GM12875 (cell line): ENCODE measurements at regions not wholly inside any gene's neighbourhood (a gene's known extent, or its start where the extent isn't known, plus 50 kb on each side); places are given as distances from the start of the nearest gene placed in this dataset.

ENCODE experiments used
- H3K4me3 ChIP-seq: one replicate; pipeline ENCODE4 v1.5.1; 2011; ENCODE audit warnings: low read depth, low read length, control low read depth
- TF ChIP-seq, protein P1 (sequence below): IDR thresholded peaks from 2 replicates; pipeline ENCODE4 v1.5.1; 2011; ENCODE audit warnings: low read depth, mild to moderate bottlenecking, control low read depth, inconsistent platforms, low read length, moderate library complexity, borderline replicate concordance; ENCODE audit not compliant: insufficient read depth

DNA sequence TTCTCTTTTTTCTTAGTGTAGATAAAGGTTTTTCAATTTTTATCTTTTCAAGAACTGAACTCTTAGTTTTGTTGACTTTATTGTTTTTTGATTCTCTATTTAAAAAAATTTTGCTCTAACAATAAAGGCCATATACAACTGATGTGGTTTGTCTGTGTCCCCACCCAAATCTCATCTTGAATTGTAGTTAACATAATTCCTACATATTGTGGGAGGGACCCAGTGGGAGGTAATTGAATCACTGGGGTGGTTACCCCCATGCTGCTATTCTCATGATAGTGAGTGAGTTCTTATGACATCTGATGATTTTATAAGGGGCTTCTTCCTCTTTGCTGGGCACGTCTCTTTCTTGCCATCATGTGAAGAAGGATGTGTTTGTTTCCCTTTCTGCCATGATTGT lies 199.8 kb downstream of the DHX35 start:
- TF ChIP-seq, protein P1, sequence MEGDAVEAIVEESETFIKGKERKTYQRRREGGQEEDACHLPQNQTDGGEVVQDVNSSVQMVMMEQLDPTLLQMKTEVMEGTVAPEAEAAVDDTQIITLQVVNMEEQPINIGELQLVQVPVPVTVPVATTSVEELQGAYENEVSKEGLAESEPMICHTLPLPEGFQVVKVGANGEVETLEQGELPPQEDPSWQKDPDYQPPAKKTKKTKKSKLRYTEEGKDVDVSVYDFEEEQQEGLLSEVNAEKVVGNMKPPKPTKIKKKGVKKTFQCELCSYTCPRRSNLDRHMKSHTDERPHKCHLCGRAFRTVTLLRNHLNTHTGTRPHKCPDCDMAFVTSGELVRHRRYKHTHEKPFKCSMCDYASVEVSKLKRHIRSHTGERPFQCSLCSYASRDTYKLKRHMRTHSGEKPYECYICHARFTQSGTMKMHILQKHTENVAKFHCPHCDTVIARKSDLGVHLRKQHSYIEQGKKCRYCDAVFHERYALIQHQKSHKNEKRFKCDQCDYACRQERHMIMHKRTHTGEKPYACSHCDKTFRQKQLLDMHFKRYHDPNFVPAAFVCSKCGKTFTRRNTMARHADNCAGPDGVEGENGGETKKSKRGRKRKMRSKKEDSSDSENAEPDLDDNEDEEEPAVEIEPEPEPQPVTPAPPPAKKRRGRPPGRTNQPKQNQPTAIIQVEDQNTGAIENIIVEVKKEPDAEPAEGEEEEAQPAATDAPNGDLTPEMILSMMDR, result no peak
- H3K4me3 ChIP-seq, result no peak overlapping the region

DNA sequence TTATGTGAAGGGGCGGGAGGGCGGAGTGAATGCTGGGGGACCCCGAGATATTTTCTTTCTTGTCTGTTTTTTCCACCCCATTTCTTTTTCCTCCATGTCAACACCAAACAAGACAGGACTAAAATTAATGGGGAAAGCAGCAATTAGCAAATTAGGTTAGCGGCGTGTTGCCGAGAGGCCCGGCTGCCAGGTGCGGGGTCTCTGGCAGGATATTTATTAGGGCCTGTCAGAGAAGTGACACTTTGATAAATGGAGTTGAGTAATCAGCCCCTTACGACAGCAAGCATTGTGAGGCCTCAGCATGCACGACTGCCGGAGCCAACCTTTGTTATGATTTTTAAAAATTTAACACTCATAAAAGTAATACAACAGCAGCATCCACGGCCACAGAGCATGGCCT lies 193.8 kb downstream of the DHX35 start:
- H3K4me3 ChIP-seq, result no peak overlapping the region
- TF ChIP-seq, protein P1, result no peak

DNA sequence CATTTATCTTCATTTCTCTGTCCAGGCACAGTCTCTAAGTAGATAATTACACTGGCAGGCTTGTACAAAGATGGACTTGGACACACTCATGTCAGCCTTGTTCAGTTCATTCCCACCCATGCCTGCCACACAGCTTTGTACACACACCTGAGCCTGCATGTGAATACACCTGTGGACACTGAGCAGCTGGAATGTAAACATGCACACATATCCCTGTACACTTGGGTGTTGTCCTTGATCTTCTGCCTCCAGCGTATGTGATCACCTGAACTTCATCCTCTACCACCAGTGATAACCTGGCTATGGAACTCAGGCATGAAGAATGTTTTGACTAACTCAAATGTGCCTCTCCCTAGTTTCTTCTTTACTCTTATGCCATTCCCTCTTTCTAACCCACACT lies 190.6 kb downstream of the DHX35 start:
- no peak overlapping the region for H3K4me3 ChIP-seq
- TF ChIP-seq, protein P1, result no peak

DNA sequence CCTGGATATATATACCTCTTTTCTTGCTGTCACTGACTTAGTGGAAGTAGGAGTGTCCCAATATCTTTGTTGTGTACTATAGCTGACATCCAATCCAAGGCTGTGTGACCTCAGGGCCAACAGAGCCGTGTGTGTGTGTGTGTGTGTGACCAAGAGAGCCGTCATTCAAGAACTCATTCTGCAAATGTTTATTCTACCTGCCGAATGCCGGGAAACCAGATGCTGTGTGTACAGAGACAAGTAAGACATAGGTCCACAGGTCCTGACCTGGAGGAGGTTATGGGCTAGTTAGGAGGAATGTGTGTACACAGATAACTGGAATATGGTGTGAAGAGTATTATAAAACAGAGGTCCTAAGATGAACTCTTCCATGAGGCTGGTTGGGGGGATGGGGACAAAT lies 190.0 kb downstream of the DHX35 start:
- TF ChIP-seq, protein P1, result no peak
- no peak overlapping the region for H3K4me3 ChIP-seq

DNA sequence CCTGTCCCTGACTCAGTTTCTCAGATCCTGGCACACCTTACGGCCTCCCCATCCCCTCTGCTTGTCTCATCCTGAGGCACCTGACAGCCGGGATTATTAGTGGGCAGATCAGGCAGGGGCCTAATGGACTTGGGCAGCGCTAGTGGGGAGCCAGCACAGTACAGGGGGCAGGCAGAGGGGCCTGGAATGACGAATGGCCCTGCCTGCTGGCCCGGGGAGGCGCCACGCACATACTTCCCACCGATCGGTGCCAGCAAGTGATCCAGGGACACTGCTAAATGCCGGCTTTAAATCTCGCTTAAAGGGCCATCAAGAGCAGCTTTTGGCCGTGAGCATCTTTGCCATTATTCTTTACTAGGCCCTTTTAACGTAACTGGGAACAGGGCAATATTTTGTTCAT lies 188.4 kb downstream of the DHX35 start:
- H3K4me3 ChIP-seq, result no peak overlapping the region
- TF ChIP-seq, protein P1, result no peak

DNA sequence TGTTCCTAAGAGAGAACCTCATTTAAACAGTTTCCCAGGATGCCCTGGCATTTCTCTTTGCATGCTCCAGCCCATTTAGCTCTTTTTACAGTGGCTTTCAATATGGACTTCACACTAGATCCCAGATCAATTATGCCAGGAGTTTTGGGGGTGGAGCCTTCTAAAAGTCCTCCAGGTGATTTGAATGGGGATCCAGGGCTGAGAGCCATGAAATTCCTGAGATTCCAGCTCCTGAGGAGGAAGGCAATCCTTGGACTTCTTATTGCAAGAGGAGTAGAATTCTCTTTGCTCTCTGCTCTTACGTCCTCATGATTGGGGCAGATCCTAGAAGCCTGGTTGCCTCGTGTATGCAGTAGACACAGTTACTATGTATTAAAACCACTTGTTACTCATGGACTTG lies 184.2 kb downstream of the DHX35 start:
- TF ChIP-seq, protein P1, result no peak
- H3K4me3 ChIP-seq, result no peak overlapping the region

- TF ChIP-seq, protein P1, result no peak
- H3K4me3 ChIP-seq, result no peak overlapping the region
Observed at GRCh38 chr20:39145921-39146320, 183.8 kb downstream of the DHX35 start.
